ENCODE measurements at regions not wholly inside any gene's neighbourhood (a gene's known extent, or its start where the extent isn't known, plus 50 kb on each side); places are given as distances from the start of the nearest gene placed in this dataset.

- DNase-seq (ENCODE audit: low read depth), result no peak
- no peak for TF ChIP-seq CTCF (IDR thresholded peaks at IDR 0.05; ENCODE audit: insufficient read depth, low read length)
- no peak overlapping the region for H3K4me3 ChIP-seq (ENCODE audit: low read depth, low read length)
These were observed 84.1 kb upstream of the NEIL3 start for GRCh38 chr4:177225605-177226004.

GRCh38 chr4:177227636-177228035 is 82.0 kb upstream of the NEIL3 start:
- H3K4me3 ChIP-seq (ENCODE audit: low read depth, low read length), result no peak overlapping the region
- TF ChIP-seq CTCF (IDR thresholded peaks at IDR 0.05; ENCODE audit: insufficient read depth, low read length), result no peak
- no peak for DNase-seq (ENCODE audit: low read depth)

- H3K4me3 ChIP-seq (ENCODE audit: low read depth, low read length), result no peak overlapping the region
- DNase-seq (ENCODE audit: low read depth), result no peak
- TF ChIP-seq CTCF (IDR thresholded peaks at IDR 0.05; ENCODE audit: insufficient read depth, low read length), result no peak
These were observed 81.1 kb upstream of the NEIL3 start for GRCh38 chr4:177228599-177228998.

GRCh38 chr4:177229331-177229730 is 80.3 kb upstream of the NEIL3 start:
- H3K4me3 ChIP-seq (ENCODE audit: low read depth, low read length), result peak overlapping the region; percentile 43
- DNase-seq (ENCODE audit: low read depth), result peak; percentile 35
- TF ChIP-seq CTCF (IDR thresholded peaks at IDR 0.05; ENCODE audit: insufficient read depth, low read length), result no peak

GRCh38 chr4:177232473-177232872 is 77.2 kb upstream of the NEIL3 start:
- peak; percentile 42 for DNase-seq (ENCODE audit: low read depth)
- no peak overlapping the region for H3K4me3 ChIP-seq (ENCODE audit: low read depth, low read length)
- TF ChIP-seq CTCF (IDR thresholded peaks at IDR 0.05; ENCODE audit: insufficient read depth, low read length), result no peak

GRCh38 chr4:177235026-177235425 is 74.6 kb upstream of the NEIL3 start:
- TF ChIP-seq CTCF (IDR thresholded peaks at IDR 0.05; ENCODE audit: insufficient read depth, low read length), result no peak
- peak; percentile 85 for DNase-seq (ENCODE audit: low read depth)

GRCh38 chr4:177236886-177237285 is 72.8 kb upstream of the NEIL3 start:
- no peak overlapping the region for H3K4me3 ChIP-seq (ENCODE audit: low read depth, low read length)
- TF ChIP-seq CTCF (IDR thresholded peaks at IDR 0.05; ENCODE audit: insufficient read depth, low read length), result no peak
- no peak for DNase-seq (ENCODE audit: low read depth)

More at GRCh38 chr4:177235026-177235425, 74.6 kb upstream of the NEIL3 start:
- no peak overlapping the region for H3K4me3 ChIP-seq (ENCODE audit: low read depth, low read length)
